Uterus (tissue), 2 donors: ENCODE measurements at regions not wholly inside any gene's neighbourhood (a gene's known extent, or its start where the extent isn't known, plus 50 kb on each side); places are given as distances from the start of the nearest gene placed in this dataset.

Source experiments
- POLR2A ChIP-seq, 2 donors: fragments of 450-650 bp; IDR thresholded peaks; one replicate each; pipeline ENCODE4 v1.6.1; 2016; ENCODE audit warnings: antibody characterized with exemption in 2 of 2, mild to moderate bottlenecking in 1 of 2, moderate library complexity in 1 of 2
- TF ChIP-seq, protein P1 (sequence below), 4 experiments: fragments of 200-600 bp in 2 of 4; fragments of 450-650 bp in 2 of 4; sonication (generic) in 2 of 4; IDR thresholded peaks; one replicate each; pipeline ENCODE4 v1.5.1; 2016 to 2019; ENCODE audit warnings: antibody characterized with exemption in 4 of 4, mild to moderate bottlenecking in 2 of 4, moderate library complexity in 1 of 4

DNA sequence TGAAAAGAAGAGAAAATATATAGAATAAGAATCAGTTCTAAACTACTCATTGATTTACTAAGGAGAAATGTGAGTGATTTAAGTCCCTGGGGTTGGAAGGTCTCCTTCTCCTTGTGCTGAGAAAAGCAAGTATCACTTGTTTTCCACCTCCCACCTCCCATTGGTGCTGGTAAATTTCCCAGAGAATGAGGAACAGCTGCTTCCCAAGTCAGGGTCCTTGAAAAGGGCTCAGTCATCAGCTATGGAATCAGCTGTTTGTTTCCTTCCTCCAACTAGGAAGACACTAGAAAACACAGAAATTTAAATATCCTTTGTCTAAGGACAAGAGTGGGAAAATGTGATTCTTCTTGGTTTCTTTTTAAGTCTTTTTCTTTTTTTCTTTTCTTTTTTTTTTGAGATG, 131.3 kb upstream of the C1orf21 start:
- TF ChIP-seq, protein P1, sequence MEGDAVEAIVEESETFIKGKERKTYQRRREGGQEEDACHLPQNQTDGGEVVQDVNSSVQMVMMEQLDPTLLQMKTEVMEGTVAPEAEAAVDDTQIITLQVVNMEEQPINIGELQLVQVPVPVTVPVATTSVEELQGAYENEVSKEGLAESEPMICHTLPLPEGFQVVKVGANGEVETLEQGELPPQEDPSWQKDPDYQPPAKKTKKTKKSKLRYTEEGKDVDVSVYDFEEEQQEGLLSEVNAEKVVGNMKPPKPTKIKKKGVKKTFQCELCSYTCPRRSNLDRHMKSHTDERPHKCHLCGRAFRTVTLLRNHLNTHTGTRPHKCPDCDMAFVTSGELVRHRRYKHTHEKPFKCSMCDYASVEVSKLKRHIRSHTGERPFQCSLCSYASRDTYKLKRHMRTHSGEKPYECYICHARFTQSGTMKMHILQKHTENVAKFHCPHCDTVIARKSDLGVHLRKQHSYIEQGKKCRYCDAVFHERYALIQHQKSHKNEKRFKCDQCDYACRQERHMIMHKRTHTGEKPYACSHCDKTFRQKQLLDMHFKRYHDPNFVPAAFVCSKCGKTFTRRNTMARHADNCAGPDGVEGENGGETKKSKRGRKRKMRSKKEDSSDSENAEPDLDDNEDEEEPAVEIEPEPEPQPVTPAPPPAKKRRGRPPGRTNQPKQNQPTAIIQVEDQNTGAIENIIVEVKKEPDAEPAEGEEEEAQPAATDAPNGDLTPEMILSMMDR (IDR thresholded peaks at IDR 0.05), result no peak
- no peak for TF ChIP-seq POLR2A (IDR thresholded peaks at IDR 0.05)
